ENCODE measurements at regions not wholly inside any gene's neighbourhood (a gene's known extent, or its start where the extent isn't known, plus 50 kb on each side); places are given as distances from the start of the nearest gene placed in this dataset.
A peak's percentile ranks its signal among the peaks of the same experiment; 100 is the strongest.
"Not testable (repeated sequence)": the region's sequence is repeated elsewhere in the genome, so short reads cannot be mapped to it uniquely, and the experiment has no call there.

DNA sequence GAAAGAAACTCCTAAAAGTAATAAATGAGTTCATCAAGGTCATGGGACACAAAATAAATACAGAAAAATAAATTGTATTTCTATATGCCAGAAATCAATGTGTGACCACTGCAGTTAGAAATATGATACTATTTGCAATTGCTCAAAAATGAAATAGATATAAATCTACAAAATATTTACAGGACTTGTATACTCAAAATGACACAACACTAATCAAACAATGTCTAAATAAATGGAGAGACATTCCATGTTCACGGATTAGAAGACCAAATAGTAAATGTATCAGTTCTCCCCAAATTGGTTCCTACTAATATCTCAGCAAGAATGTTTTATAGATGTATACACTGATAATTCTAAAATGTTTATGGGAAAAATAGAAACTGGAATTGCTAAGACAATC is 345.3 kb downstream of the NR2F1-AS1 start:
- TF ChIP-seq CTCF (IDR thresholded peaks at IDR 0.05; ENCODE audit: low read length, missing control alignments), result no peak
- H3K4me3 ChIP-seq (replicated peaks; ENCODE audit: low read depth, low read length), result no peak overlapping the region
- DNase-seq (ENCODE audit: low read depth), result no peak

- no peak for TF ChIP-seq CTCF (IDR thresholded peaks at IDR 0.05; ENCODE audit: low read length, missing control alignments)
- no peak overlapping the region for H3K4me3 ChIP-seq (replicated peaks; ENCODE audit: low read depth, low read length)
- DNase-seq (ENCODE audit: low read depth), result no peak
Measured at GRCh38 chr5:93226202-93226735, 354.8 kb downstream of the NR2F1-AS1 start.

DNA sequence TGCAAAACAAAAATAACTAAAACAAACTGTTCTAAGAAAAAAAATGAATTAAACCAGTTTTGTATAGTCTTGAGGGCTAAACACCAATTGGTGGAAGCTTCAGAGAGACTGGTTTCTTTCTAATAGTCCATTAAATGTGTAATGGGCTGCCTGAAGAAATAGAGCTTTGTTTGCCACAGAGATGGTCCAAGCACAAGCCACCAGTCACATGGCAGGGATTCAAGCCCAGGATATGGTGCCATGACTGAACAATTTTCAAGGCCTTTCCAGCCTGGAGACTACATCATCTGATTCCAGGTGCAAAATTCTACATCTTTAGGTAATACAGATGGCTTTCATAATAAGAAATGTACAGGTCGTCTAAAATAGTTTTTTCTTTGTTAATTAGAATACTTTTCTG is 355.3 kb downstream of the NR2F1-AS1 start:
- no peak for TF ChIP-seq CTCF (IDR thresholded peaks at IDR 0.05; ENCODE audit: low read length, missing control alignments)
- no peak for DNase-seq (ENCODE audit: low read depth)
- no peak overlapping the region for H3K4me3 ChIP-seq (replicated peaks; ENCODE audit: low read depth, low read length)

- no peak for TF ChIP-seq CTCF (IDR thresholded peaks at IDR 0.05; ENCODE audit: low read length, missing control alignments)
- no peak overlapping the region for H3K4me3 ChIP-seq (replicated peaks; ENCODE audit: low read depth, low read length)
- DNase-seq (ENCODE audit: low read depth), result no peak
Measured at GRCh38 chr5:93224624-93225023, 356.4 kb downstream of the NR2F1-AS1 start.

GRCh38 chr5:93221773-93222172 is 359.2 kb downstream of the NR2F1-AS1 start:
- no peak overlapping the region for H3K4me3 ChIP-seq (replicated peaks; ENCODE audit: low read depth, low read length)
- no peak for DNase-seq (ENCODE audit: low read depth)
- TF ChIP-seq CTCF (IDR thresholded peaks at IDR 0.05; ENCODE audit: low read length, missing control alignments), result no peak

DNA sequence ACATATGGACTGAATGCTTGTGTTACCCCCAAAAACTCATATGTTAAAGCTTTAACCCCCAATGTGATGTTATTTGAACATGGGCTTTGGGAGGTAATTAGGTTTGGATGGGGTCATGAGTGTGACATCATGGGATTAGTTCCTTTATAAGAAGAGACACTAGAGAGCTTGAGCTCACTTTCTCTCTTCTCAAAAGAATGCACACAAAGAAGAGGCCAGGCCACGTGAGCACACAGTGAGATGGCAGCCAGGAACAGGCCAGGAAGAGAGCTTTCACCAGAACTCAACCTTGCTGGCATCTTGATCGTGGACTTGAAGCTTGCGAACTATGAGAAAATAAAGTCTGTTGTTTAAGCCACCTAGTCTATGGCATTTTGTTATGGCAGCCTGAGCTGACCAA is 360.6 kb downstream of the NR2F1-AS1 start:
- H3K4me3 ChIP-seq (replicated peaks; ENCODE audit: low read depth, low read length), result no peak overlapping the region
- no peak for TF ChIP-seq CTCF (IDR thresholded peaks at IDR 0.05; ENCODE audit: low read length, missing control alignments)
- no peak for DNase-seq (ENCODE audit: low read depth)

DNA sequence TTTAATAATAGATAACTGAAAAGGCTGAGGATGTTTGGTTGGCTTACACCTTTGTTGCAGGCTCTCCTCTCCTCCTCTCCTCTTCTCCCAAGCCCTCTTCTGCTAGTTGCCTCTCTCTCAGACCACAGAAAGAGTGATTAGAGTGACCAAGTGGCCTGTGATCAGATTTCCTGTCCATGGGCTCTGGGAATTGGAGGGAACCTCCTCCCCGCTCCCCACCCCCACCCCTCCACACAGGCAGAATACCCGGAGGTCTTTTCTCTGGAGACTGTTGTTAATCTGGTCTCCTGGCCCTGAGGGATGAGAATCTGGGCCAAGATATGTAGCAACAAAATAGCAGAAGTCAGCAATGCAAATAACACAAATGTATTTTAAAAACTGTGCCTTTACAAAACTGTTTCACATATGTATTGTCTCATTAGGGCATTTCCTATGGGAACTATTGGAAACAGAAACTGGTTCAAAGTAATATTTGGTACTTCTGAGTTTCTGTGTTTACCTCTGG is 361.3 kb downstream of the NR2F1-AS1 start:
- TF ChIP-seq CTCF (IDR thresholded peaks at IDR 0.05; ENCODE audit: low read length, missing control alignments), result no peak
- no peak overlapping the region for H3K4me3 ChIP-seq (replicated peaks; ENCODE audit: low read depth, low read length)
- peak; percentile 21 for DNase-seq (ENCODE audit: low read depth)

GRCh38 chr5:93213111-93213794 is 367.8 kb downstream of the NR2F1-AS1 start:
- not testable (repeated sequence) for H3K4me3 ChIP-seq (replicated peaks; ENCODE audit: low read depth, low read length); DNase-seq (ENCODE audit: low read depth)
